ENCODE measurements at regions not wholly inside any gene's neighbourhood (a gene's known extent, or its start where the extent isn't known, plus 50 kb on each side); places are given as distances from the start of the nearest gene placed in this dataset.

DNA sequence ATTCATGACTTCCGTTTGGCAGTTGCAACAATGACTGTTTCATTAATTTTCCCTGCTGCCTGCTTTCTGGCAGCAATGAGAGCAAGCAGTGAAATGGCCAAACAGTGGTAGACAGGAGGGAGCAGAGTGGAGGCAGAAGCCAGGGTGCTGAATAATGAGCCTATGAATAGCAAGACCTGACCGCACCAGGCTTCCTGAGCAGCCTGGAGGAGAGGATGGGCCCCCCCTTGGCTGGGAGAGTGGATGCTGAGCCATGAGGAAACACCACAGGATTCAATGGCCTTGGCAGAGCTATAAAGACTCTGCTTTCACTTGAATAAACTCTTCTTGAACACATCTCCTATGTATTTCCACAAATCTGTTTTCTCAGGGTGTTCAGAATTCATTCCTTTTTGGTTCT, 68.1 kb upstream of the SNRPB2 start:
- H3F3A ChIP-seq (ENCODE audit: insufficient read depth, low read length): no peaks in the 10 kb centered on the region
- H3K9me2 ChIP-seq (replicated peaks; ENCODE audit: insufficient read depth, low read length): no peaks in the 10 kb centered on the region
- H3K9ac ChIP-seq (ENCODE audit: low read length): no peak overlapping the region
- H3K4me2 ChIP-seq (ENCODE audit: low read depth, low read length): no peak overlapping the region
- H3K4me3 ChIP-seq (ENCODE audit: low read length): no peak overlapping the region
- H3K4me1 ChIP-seq (ENCODE audit: low read length): no peaks in the 10 kb centered on the region
- TF ChIP-seq CTCF (IDR thresholded peaks at IDR 0.05; ENCODE audit: low read length): no peak
- no peak for TF ChIP-seq EZH2phosphoT487 (IDR thresholded peaks at IDR 0.05; ENCODE audit: low read length)
- TF ChIP-seq EZH2 (optimal IDR thresholded peaks at IDR 0.05; ENCODE audit: low read depth, low read length): no peak
- H3K9me3 ChIP-seq (replicated peaks; ENCODE audit: insufficient read depth, low read length): no peaks in the 10 kb centered on the region
- no peak for DNase-seq
- H2AFZ ChIP-seq (ENCODE audit: low read length): no peak overlapping the region
- no peaks in the 10 kb centered on the region for H4K20me1 ChIP-seq (ENCODE audit: insufficient read depth, low read length)
- H3K27ac ChIP-seq (ENCODE audit: low read length): no peak overlapping the region
- no peaks in the 10 kb centered on the region for H3K79me2 ChIP-seq (ENCODE audit: low read length)
- H3K27me3 ChIP-seq (replicated peaks; ENCODE audit: insufficient read depth, low read length): no peaks in the 10 kb centered on the region
- no peaks in the 10 kb centered on the region for H3K36me3 ChIP-seq (replicated peaks; ENCODE audit: insufficient read depth, low read length)

GRCh38 chr20:16654858-16655535, 74.8 kb upstream of the SNRPB2 start:
- Histone ChIP-seq H4K20me1 (ENCODE audit: insufficient read depth, low read length) (no peaks in the 10 kb centered on the region), H2AFZ (ENCODE audit: low read length) (no peak overlapping the region), H3K9ac (ENCODE audit: low read length) (no peak overlapping the region), H3K4me2 (ENCODE audit: low read depth, low read length) (no peak overlapping the region), H3K27ac (ENCODE audit: low read length) (no peak overlapping the region), H3K9me3 (replicated peaks; ENCODE audit: insufficient read depth, low read length) (no peaks in the 10 kb centered on the region), H3K79me2 (ENCODE audit: low read length) (no peaks in the 10 kb centered on the region), H3K9me2 (replicated peaks; ENCODE audit: insufficient read depth, low read length) (no peaks in the 10 kb centered on the region), H3F3A (ENCODE audit: insufficient read depth, low read length) (no peaks in the 10 kb centered on the region), H3K4me3 (ENCODE audit: low read length) (no peak overlapping the region), H3K36me3 (replicated peaks; ENCODE audit: insufficient read depth, low read length) (no peaks in the 10 kb centered on the region), H3K27me3 (replicated peaks; ENCODE audit: insufficient read depth, low read length) (no peaks in the 10 kb centered on the region), H3K4me1 (ENCODE audit: low read length) (no peaks in the 10 kb centered on the region)
- DNase-seq: no peak
- no peak for TF ChIP-seq CTCF (IDR thresholded peaks at IDR 0.05; ENCODE audit: low read length)
- no peak for TF ChIP-seq EZH2 (optimal IDR thresholded peaks at IDR 0.05; ENCODE audit: low read depth, low read length)
- no peak for TF ChIP-seq EZH2phosphoT487 (IDR thresholded peaks at IDR 0.05; ENCODE audit: low read length)

DNA sequence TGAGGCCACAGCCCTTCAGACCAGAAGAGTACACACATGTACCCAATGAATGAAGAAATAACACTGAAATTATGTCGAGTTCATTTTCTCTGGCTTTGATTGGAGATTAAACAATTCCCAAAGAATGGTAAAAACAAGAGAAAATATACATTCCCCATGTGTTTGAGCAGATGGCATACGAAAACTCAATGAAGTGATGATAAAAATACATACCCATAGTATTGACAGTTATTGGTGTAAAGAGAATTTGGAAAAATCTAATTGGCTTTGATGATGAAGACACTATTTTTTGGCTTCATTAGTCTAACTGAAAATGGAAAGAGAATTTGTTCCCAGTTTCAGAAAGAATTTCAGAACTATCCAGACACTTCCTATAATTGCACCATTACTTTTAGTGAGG, 76.6 kb upstream of the SNRPB2 start:
- no peaks in the 10 kb centered on the region for H3K27me3 ChIP-seq (replicated peaks; ENCODE audit: insufficient read depth, low read length)
- H3K9me2 ChIP-seq (replicated peaks; ENCODE audit: insufficient read depth, low read length): no peaks in the 10 kb centered on the region
- H2AFZ ChIP-seq (ENCODE audit: low read length): no peak overlapping the region
- H3K9ac ChIP-seq (ENCODE audit: low read length): no peak overlapping the region
- no peaks in the 10 kb centered on the region for H3K4me1 ChIP-seq (ENCODE audit: low read length)
- H3K36me3 ChIP-seq (replicated peaks; ENCODE audit: insufficient read depth, low read length): no peaks in the 10 kb centered on the region
- no peaks in the 10 kb centered on the region for H3K79me2 ChIP-seq (ENCODE audit: low read length)
- no peak for TF ChIP-seq EZH2phosphoT487 (IDR thresholded peaks at IDR 0.05; ENCODE audit: low read length)
- TF ChIP-seq CTCF (IDR thresholded peaks at IDR 0.05; ENCODE audit: low read length): no peak
- TF ChIP-seq EZH2 (optimal IDR thresholded peaks at IDR 0.05; ENCODE audit: low read depth, low read length): no peak
- no peaks in the 10 kb centered on the region for H4K20me1 ChIP-seq (ENCODE audit: insufficient read depth, low read length)
- H3K4me3 ChIP-seq (ENCODE audit: low read length): no peak overlapping the region
- DNase-seq: no peak
- no peak overlapping the region for H3K27ac ChIP-seq (ENCODE audit: low read length)
- H3K4me2 ChIP-seq (ENCODE audit: low read depth, low read length): no peak overlapping the region
- H3F3A ChIP-seq (ENCODE audit: insufficient read depth, low read length): no peaks in the 10 kb centered on the region
- H3K9me3 ChIP-seq (replicated peaks; ENCODE audit: insufficient read depth, low read length): no peaks in the 10 kb centered on the region

Data from MM.1S (cell line).